ENCODE measurements at regions not wholly inside any gene's neighbourhood (a gene's known extent, or its start where the extent isn't known, plus 50 kb on each side); places are given as distances from the start of the nearest gene placed in this dataset.
"Not testable (repeated sequence)": the region's sequence is repeated elsewhere in the genome, so short reads cannot be mapped to it uniquely, and the experiment has no call there.

DNA sequence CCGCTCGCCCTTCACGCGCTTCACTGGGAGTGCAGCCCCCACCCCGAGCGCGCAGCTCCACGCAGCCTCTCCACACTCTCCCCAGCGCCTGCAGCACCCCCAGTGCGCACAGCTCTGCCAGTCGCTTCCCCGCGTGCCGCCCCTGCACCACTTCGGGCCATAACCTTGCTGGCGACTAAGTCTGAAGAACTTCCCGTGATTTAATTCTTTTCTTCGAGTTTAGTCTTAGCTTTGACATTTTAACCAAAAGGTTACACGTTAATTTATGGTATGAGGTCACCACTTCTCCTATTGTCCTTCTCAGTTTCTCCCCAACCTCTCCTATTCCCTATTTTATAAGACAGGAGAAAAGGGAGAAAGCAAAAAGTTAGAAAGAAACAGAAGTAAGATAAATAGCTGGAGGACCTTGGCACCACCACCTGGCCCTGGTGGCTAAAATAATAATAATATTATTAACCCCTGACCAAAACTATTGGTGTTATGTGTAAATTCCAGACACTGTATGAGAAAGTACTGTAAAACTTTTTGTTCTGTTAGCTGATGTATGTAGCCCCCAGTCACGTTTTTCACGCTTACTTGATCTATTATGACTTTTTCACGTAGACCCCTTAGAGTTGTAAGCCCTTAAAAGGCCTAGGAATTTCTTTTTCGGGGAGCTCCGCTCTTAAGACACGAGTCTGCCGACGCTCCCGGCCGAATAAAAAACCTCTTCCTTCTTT lies 129.2 kb downstream of the KBTBD2 start:
- not testable (repeated sequence) for DNase-seq

DNA sequence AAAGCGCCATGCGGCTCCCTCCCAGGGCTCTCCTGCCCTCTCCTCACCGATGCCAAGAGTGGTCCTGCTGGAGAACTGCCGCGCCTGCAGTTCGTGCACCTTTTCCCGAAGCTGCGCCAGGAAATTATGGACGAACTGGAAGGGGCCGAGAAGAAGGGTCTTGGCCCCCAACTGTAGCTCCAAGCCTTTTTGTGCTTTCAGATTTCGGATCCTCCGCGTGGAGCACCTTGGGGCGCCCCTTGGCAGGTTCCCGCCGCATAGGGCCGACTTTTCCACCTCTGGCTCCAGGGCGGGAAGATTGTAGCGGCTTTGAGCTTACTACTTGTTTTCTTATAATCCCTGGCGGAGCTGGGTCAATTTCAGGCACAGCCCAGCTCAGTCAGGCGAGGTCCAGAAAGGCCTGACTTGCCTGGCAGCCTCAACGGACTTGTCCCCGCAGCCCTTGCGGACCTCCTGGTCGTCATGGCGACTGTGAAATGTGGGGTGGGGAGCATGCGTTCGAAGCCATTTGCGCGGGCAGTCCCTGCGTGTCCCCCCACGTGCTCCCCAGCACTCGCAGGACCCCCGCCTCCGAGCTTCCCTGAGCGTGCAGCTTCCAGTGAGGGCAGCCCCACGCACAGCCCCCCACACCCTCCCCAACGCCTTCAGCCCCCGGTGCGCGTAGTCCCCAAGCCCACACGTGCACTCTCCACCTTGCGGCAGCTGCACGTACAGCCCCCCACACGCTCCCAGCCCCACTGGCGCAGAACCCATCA lies 129.9 kb downstream of the KBTBD2 start:
- DNase-seq, result no peak

DNA sequence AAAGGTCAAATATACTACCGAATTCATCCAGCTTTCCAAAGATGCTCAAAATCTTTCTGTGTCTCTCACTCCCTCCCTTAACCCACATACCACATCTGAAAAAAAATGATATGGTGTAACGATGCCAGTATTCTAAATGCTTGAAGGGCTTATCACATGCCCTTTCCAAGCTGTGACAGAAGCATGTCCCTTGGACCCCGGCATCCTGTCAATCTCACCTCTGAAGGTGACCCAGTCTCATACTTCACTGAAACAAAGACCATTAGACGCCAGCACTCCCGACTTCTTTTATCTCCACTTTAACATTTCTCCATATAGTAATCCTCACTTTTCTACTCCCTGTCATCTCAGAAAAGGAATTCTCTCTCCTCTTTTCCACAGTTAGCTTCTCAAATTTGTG lies 130.8 kb downstream of the KBTBD2 start:
- not testable (repeated sequence) for DNase-seq

DNA sequence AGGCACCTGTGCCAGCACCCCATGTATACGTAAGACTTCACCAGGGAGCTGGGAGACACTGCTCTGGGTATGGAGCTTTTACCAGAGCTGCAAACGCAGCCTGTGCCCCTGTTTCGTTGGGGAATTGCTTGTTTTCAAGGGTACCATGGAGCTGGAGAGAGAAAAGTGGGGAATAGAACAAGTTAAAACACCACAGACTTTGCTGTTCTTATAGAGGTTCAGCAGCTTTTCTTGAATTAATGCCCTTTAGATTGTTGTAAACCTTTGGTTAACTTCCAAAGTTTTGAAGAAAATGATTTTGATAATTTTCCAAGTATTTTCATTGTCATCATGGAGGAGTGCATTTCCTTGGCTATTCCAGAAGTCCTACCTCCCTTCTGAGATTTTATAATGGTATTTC lies 131.7 kb downstream of the KBTBD2 start:
- DNase-seq, result not testable (repeated sequence)

DNA sequence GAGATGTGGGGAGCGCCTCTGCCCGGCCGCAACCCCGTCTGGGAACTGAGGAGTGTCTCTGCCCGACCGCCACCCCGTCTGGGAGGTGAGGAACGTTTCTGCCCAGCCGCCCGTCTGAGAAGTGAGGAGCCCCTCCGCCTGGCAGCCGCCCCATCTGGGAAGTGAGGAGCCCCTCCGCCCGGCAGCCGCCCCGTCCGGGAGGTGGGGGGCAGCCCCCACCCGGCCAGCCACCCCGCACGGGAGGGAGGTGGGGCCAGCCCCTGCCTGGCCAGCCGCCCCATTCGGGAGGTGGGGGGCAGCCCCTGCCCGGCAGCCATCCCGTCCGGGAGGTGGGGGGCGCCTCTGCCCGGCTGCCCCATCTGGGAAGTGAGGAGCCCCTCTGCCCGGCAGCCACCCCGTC lies 137.7 kb downstream of the KBTBD2 start:
- DNase-seq, result not testable (repeated sequence)

DNA sequence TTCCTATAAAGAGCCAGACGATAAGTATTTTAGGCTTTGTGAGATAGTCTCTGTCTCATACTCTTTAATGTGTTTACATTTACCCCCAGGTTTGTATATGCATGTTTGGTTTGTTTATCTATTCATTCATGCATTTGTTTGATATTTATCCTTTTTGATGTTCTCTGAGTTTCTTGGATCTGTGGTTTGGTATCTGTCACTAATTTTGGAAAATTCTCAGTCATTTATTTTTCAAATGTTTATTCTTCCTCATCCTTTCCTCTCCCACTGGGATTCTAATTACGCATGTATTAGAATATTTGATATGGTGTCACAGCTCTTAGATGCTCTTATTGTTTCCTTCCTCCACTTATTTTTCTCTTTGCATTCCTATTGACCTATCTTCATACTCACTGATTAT lies 143.2 kb downstream of the KBTBD2 start:
- DNase-seq, result not testable (repeated sequence)

DNA sequence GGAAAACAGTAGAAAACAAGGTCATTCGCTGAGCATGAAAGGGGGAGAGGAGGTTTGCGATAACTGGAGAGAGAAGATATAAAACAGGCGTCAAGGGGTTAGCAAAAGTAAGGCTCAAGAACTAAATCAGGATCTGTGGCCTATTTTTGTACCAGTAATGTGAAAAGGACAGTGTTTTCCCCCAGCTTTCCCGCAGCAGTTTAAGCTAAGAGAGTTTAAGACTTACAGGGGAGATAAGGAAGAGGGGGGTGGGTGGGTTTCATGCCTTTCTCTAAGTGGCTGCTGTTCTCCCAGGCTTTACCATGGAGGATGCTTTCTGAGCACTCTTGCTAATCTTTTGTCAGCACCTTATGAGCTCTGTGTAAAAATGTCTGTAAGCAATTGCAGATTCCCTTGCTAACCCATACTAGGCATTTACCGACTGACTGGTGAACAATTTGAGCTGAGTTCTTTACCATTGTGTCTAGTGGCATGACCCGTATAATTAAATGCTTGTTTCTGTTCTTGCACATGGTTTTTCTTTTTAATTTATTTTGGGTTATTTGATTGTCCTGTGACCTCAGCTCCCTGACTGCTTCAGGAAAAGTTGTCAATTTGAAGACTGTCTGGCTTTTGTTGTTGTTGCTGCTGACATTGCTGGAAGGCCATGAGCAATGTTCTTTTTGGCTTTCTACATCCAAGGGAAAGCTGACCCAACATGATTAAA lies 144.0 kb downstream of the KBTBD2 start:
- not testable (repeated sequence) for DNase-seq

DNA sequence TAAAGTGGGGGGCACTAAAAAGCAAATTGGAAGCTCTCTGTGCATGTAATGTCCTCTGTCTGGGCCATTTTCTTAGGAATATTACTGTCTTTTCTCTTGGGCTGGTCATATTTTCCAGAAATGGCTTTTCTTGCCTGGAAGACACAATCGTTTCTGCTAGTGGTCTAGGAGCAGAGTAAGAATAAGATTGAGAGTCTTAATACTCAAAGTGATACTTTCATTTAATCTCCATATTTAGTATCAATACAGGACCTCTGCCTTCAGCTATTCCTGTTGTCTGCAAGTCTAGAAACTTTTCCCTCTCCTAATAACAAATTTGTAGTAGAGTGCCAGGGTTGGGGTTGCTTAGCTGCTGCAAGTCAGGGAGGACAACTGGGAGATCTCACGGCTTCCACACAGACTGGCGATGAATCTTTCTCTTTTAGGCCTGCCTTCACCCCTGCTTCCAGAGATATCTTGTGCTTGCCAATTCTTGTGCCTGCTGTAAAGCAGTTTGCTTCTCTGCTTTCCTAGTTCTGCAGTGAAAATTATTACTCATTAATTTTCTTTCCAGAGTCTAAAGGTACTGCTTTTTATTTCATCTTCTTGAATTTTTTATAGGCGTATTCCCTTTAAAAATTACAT lies 149.6 kb downstream of the KBTBD2 start:
- DNase-seq, result not testable (repeated sequence)

DNA sequence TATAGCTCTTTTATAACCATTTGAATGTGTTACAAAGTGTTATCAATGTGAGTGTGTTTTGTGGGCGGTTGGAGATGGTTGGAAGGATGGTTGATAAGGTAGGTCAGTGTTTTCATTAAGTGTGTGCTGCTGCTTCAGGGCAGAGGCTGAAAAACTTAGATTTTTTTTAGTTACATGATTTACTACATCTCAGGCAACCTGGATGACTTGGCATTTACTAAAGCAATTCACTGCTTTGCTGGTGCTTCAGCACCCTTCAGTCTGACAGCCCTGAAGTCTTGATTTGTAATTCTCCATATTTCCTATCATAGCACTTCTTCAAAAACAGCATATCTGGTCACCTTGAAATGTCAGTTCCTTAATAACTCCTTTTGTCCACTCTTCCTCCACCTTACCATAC lies 151.8 kb downstream of the KBTBD2 start:
- DNase-seq, result not testable (repeated sequence)

DNA sequence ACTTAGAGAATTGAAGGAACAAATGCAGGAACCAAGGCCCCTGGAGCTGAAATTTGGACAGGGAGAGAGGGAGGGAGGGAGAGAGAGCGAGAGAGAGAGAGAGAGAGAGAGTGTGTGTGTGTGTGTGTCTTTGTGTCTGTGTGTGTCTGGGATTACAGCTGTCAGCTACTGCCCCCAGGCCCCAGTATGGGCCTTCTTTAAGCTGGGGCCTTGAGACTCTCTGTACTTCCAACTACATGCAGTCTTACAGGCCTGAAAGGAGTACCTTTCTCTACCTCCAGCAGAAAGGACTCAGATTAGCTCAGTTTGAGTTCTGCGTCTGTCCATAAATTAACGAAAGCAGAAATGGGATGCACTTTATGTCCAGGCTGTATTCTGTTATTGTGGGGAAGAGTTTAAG lies 153.2 kb downstream of the KBTBD2 start:
- not testable (repeated sequence) for DNase-seq

DNA sequence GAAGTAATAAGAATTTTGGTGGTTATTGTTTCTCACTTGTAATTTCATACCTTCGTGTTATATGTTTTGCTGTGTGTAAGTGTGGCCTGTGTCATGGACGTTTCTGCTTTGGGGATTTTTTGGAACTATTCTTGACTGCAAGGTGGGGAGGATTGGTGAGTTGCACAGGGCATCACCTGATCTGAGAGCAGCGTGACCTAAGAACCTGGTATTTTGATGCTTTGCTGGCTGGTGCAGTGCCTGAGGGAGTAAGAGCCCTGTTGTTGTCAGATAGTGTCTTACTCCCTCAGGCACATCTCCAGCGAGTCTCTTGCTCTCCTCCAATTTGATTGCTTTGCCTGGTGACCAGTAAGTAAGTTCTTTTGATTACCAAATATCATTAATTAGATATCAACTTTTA lies 158.8 kb downstream of the KBTBD2 start:
- not testable (repeated sequence) for DNase-seq

DNA sequence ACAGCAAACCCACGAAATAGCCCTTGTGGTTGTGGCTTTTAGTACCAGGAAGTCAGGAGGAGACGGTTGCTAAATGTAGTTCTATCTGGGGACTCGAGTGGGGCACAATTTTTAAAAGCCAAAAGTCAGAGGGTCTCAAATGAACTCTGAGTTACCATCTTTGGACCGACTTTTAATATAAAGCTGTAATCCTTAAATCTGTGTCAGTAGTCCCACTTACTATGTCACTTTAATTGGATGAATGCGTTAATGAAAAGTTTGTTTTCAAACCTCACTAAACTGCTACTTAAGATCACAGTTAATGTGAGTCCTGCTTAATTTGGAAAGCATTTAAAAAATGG lies 162.3 kb downstream of the KBTBD2 start:
- not testable (repeated sequence) for DNase-seq

DNA sequence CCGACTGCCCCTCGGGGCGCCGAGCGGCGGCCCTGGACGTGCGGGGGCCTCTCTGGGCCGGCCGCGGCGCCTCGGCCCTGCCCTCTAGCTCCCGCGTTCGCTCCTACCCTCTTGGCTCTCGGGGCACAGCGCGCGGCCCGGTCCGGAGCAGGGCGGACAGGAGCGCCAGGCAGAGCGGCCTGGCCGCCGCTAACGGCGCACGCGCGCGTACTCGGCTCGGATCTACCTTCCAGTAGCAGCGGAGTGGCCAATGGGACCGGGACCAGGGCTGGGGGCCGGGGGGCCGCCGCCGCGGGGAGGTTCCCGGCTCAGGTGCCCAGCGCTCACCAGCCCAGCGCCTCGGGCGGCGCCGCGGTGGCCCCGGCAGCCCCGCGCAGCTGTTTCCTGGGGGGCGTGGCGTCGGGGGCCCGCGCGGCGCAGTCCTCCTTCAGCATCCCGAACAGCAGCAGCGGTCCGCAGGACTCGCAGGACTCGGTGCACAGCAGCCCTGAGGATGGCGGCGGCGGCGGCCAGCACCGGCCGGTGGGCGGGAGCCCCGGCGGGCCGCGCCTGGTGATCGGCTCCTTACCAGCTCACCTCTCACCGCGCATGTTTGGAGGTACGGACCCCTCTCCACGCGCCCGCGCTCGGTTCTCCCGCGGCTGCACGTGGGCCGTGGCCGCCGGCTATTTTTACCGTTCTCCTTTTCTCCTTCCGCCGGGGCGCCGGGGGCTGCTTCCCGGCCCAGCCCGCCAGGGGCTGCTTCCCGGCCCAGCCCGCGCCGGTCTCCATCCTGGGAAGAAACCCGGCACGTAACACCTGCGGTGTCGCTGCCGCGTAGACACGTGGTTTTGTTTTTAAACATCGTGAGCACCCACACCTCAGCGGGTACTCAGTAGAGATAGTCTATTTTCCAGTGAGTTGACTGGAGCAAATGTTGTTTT lies 162.9 kb downstream of the KBTBD2 start:
- DNase-seq, result peak; percentile 6 to 11

DNA sequence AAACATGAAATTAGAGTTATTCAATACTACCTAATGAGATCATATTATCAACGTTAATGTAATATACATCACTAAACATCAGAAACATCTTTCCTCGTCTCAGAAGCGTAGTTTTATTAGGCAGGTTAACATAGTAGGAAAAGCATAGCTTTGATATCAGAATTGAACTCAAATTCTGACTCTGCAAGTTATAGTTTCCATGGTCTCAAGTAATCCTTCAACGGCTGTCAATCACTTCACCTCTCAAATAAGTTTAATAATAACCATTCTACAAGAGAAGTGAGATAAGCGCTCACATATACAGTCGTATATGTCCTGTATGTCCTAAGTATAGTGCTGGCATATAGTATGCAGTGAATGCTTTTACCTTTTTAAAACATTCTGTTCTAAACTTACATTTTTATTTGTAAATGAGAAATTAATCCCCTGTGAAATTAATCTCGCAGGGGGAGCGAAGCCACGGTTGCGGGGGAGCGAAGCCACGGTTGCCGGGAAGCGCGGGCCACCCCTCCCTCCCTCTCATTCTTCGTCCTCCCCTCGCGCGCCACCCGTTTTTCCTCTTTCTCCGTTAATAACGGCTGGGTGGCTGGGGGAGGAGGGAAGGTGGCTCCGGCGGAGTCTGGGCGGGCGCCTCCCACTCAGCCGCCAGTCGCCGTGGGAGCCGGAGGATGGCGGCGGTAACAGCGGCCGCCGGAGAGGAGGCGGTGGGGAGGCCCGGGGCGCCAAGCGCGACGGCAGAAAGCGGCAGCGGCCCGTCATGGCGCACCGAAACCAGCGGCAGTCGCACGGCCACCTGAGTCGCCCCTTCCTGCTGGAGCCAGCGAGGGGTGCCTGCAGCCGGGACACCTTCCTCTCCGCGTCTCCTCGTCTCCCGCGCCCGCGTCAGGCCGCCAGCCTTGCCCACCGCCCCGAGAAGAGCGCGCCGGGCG lies 163.8 kb downstream of the KBTBD2 start:
- peak; percentile 9 to 15 for DNase-seq

DNA sequence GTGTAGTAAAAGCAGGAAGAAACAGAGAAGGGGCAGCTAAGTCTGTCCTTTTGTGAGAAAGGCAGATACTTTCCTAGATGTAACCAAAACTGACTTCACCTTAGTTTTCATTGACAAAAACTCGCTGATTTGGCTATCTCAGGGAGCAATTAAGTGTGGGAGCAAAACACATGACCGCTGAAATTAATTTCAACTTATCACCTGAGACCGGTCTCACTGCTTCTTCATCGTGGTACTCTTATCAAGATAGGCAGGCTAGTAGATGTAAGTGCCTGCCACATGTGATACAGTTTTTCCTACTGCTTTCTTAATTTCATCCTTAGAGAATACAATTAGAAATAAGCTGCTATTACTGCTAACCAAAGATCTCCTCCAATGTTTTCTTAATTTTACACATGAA lies 168.7 kb downstream of the KBTBD2 start:
- not testable (repeated sequence) for DNase-seq

DNA sequence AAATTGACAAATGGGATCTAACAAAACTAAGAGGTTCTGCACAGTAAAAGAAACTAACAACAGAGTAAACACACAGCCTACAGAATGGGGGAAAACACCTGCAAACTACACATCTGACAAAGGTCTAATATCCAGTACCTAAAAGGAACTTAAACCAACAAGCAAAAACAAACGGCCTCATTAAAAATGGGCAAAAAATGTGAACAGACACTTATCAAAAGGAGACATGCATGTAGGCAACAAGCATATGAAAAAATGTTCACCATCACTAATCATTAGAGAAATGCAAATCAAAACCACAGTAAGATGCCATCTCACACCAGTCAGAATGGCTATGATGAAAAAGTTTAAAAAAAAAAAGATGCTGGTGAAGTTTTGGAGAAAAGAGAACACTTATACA lies 197.4 kb downstream of the KBTBD2 start:
- no peak for DNase-seq

DNA sequence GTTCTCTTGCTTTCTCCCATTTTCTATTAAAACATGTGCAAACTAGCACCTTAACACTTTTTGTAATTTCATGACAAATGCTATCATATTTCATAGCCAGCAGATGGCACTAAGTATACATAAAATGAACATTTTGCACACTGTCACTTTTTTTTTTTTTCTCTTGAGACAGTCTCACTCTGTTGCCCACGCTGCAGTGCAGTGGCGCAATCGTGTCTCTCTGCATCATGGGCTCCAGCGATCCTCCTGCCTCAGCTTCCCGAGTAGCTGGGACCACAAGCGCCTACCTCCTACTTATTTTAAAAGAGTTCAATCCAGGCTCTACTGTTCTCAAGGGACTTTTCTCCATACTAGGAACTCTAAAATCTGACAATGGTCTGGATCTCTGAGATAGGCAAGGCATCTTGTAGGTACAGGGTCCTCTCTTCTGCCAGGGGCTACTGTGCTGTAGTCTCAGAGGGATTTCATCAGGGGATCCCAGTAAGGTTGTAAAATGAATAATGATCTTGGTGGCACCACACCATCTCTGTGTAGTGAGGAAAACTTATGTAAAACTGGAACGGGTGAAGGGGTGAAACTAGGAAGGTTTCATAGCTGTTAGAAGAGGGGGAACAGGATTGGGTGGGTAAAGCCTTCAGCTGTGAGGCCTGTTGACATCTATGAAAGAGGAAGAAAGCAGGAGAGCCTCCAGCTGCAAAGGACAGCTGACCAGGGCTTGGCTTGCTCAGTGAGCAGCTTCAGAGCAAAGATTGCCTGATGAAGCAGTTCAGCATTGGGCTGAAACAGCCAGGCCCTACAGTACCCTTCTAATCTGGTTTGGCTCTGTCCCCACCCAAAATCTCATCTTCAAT lies 196.9 kb downstream of the AVL9 start:
- not testable (repeated sequence) for DNase-seq

DNA sequence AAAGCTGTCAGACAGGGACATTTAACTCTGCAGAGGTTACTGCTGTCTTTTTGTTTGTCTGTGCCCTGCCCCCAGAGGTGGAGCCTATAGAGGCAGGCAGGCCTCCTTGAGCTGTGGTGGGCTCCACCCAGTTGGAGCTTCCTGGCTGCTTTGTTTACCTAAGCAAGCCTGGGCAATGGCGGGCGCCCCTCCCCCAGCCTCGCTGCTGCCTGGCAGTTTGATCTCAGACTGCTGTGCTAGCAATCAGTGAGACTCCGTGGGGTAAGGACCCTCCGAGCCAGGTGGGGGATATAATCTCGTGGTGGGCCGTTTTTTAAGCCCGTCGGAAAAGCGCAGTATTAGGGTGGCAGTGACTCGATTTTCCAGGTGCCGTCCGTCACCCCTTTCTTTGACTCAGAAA lies 192.8 kb downstream of the AVL9 start:
- not testable (repeated sequence) for DNase-seq

DNA sequence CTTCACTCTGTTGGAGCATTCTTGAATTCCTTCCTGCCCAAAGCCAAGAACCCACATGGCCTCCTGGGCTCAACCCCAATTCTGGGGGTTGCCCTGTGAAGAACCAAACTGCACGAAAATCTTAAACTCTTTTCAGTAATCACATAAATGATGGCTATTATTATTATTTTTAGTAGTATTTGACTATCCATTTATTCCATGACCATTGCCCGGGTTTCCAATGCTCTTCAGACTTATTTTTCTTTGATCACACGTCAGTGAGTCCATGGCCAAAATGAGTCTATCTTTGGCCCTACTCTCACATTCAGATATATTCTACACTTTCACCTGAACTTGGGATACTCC lies 185.9 kb downstream of the AVL9 start:
- DNase-seq, result no peak

All from activated CD4-positive, alpha-beta T cell treated with anti-CD3 and anti-CD28 coated beads for 4 hours (primary cell).